ENCODE measurements at regions not wholly inside any gene's neighbourhood (a gene's known extent, or its start where the extent isn't known, plus 50 kb on each side); places are given as distances from the start of the nearest gene placed in this dataset.

- DNase-seq = no peak
Measured at GRCh38 chr7:142353147-142354060, 95.5 kb upstream of the PRSS58 start.

DNA sequence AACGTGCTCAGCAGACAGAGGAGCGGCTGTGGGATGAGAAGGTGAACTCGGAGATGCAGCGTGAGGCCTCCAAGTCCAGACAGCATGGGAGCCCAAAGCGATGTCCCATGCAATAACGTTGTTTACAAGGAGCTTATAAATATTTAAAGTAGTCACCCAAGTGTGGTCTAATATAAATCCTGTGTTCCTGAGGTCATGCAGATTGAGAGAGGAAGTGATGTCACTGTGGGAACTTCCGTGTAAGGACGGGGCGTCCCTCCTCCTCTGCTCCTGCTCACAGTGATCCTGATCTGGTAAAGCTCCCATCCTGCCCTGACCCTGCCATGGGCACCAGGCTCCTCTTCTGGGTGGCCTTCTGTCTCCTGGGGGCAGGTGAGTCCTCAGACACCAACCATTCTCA is 94.7 kb upstream of the PRSS58 start:
- DNase-seq = no peak

DNA sequence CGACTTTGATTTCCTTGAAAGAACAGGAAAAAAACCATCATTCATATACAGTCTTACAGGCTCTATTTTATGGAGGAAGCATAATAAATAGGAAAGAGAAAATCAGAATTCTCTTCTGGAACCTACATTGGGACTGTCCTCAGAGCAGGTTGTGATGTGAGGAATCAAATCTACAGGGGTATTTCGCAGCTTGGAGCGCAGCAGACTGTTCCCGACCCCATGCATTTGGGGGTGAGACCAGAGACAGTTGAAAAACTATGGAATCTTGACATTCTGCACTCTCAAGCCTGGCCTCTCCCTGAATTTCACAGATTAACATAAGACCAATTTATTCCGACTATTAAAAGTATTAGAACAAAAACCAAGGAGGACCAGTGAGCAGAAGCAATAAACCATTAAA is 93.3 kb upstream of the PRSS58 start:
- no peak for DNase-seq

GRCh38 chr7:142349670-142350405 is 92.0 kb upstream of the PRSS58 start:
- no peak for DNase-seq

DNA sequence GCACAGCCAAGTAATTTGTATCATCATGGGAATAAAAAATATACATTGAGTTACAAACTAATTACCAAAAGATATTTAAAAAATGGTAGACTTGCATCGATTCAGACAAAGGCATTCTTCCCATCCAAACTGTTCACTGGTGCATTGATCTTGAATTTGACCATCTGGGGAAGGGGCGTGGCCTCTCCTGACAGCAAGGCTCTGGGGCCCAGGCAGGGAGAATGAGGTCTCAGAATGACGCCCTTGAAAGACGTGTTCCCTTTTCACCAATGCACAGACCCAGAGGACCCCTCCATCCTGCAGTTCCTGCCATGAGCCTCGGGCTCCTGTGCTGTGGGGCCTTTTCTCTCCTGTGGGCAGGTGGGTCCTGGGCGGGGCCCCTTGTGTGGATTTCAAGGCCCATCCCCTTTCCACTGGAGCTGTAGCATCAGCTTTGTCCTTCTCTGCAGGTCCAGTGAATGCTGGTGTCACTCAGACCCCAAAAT is 91.1 kb upstream of the PRSS58 start:
- no peak for DNase-seq

GRCh38 chr7:142348100-142348499 is 90.2 kb upstream of the PRSS58 start:
- no peak for DNase-seq

DNA sequence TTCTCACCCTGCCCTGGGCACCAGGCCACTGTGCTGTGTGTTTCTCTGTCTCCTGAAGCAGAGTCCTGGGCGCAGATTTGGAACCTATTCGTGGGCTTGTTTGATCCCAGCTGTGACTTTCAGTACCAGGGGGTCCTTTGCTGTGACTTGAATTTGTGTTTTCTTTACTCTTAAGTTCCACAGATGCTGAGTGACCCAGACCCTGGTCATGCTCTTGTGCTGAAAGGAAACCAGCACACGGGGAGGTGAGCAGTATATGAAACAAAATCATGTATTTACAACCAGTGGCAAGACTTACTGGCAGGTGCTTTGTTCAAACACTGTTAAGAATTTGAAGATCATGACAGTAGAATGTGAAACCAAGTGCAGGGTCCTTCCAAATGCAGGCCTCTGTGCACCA is 89.2 kb upstream of the PRSS58 start:
- no peak for DNase-seq

DNA sequence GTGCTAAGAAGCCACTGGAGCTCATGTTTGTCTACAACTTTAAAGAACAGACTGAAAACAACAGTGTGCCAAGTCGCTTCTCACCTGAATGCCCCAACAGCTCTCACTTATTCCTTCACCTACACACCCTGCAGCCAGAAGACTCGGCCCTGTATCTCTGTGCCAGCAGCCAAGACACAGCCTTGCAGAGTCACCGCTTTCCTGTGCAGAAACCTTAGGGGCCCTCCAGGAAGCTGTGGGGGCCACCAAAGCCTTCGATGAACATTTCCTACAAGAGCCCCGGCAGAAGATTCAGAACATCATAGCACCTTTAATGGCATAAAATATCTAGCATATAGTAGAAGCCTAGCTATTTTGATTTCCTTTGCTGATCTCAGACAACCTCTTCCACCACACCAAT is 88.0 kb upstream of the PRSS58 start:
- DNase-seq = no peak

- no peak for DNase-seq
Measured at GRCh38 chr7:142338633-142339501, 81.0 kb upstream of the PRSS58 start.

DNA sequence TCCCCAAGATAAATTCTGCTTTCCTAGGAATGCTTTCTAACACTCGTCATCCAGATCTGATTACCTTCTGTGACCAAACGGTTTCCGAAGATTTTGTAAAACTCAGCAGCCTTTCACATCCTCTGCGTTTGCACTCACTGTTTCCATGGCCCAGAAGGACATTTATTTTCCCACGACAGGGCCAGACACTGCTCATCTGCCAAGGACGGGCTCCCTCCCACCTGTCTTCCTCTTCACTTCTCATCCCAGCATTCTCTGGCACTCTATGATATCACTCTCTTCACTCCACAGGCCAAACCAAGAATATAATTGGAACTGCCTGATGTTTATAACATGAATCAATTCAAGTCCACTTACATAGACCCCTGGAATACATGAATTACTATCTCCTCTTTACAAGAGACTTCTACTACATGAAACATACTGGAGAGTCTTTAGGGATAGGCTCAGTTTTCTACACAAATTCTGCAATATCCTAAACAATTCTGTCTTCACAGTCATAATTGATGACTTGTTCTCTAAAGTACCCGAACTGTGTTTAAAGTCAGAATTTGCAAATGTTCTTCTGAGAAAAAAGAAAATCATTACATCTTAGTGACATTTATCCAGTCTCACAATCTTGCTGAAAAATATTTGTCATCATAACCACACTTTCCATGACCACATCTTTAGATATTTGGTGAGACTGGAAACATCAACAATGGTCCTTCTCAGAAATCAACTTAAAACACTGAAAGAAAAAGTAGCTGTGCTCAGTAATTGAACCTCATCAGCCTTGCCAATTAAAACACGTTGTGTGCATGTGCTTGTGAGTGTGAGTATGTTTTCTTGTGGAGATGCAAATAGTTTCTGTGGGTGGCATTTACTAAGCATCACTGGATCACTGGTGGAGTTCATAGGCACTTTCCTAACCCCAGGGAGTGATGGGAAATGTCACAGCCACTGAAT is 79.5 kb upstream of the PRSS58 start:
- no peak for DNase-seq

DNA sequence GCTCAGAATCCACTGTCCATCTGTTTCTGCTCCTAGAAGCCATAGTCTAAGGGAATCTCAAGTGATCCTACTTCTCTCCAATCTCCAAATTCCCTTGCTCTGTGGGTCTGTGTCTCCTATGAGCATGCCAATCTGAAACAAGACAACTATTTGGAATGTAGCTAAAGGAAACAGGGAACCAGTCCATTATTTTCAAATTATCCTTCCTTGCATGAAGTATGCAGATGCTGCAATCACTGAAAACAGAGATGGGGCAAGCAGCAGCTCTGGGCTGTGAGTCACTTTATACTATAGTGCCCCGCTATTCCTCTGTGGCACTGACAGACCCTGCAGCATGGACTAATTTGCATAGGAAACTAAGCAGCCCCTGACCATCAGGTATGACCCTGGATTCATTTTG is 76.9 kb upstream of the PRSS58 start:
- DNase-seq = no peak

- DNase-seq = no peak
Measured at GRCh38 chr7:142334236-142334635, 76.4 kb upstream of the PRSS58 start.

DNA sequence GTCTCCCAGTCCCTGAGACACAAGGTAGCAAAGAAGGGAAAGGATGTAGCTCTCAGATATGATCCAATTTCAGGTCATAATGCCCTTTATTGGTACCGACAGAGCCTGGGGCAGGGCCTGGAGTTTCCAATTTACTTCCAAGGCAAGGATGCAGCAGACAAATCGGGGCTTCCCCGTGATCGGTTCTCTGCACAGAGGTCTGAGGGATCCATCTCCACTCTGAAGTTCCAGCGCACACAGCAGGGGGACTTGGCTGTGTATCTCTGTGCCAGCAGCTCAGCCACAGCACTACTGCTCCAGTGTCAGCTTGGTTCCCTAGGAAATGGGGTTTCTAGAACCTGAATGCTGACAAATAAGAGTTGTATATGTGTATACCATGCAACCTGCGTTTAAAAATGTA is 74.6 kb upstream of the PRSS58 start:
- DNase-seq = no peak

- no peak for DNase-seq
Measured at GRCh38 chr7:142331941-142332340, 74.1 kb upstream of the PRSS58 start.

DNA sequence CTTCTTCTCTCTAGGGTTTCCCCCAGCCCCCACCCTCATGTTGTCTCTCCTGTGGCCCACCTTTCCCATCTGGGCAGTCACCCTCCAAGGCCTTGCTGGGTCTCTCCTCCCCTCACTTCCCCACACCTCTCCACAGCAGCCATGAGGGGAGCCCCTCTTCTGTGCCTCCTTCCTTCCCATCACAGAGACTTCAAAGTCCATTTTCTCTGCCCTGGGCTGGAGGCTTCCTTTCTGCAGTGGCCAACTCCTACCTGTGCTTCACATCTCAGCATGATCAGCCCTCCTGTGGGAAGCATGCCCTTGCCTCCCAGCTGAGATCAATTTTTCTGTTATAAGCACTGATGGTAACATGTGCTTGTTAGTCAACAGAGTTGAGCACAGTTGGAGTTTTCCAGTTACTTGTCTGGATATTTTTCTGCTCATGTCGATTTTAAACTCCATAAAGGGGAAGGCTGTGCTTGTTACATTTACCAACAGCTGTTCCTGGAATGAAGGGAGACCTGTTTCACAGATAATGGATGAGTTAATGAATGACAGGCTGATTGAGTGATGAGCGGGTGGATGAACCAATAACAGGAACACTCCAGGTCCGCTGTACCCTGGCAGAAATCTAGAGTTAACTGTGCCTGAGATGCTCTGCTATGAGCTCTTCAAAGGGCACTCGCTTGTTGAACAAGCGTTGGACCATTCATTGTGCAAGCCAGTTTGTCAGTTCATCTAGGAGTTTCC is 71.4 kb upstream of the PRSS58 start:
- DNase-seq = no peak

DNA sequence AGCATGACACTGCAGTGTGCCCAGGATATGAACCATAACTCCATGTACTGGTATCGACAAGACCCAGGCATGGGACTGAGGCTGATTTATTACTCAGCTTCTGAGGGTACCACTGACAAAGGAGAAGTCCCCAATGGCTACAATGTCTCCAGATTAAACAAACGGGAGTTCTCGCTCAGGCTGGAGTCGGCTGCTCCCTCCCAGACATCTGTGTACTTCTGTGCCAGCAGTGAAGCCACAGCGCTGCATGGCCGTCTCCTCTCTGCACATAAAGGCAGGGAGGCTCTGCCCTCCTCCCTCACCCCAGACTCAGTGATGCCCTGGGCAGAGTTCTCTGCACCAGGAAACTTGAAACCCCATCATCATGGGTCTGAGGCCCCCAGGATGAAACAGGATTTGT is 70.7 kb upstream of the PRSS58 start:
- DNase-seq = no peak

DNA sequence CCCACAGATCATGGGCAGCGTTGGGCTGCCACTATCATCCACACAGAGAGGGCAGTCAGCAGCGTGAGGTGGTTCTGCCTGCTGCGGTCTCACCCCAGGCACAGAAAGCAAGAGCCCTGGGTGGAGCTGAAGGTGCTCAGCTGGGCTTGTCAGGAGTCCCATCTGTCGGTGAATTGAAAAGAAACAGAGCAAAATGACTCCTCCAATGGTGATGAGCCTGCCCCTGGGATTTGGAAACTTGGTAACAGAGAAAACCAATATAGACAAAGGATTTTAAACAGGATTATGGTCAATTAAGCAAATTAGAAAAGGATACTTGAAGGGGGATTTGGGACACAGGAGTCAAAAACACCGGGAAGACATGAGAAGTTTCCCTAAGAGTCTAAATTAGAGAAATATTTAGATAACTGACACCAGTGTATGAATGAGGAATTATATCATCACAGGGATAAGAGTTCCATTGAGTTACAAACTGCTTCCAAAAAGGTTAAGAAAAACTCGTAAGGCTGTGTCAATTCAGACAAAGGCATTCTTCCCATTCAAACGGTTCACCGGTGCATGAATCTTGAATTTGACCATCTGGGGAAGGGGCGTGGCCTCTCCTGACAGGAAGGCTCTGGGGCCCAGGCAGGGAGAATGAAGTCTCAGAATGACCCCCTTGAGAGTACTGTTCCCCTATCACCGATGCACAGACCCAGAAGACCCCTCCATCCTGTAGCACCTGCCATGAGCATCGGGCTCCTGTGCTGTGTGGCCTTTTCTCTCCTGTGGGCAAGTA is 70.0 kb upstream of the PRSS58 start:
- no peak for DNase-seq

GRCh38 chr7:142323706-142324105 is 65.8 kb upstream of the PRSS58 start:
- peak; percentile 11 for DNase-seq

GRCh38 chr7:142321391-142321790 is 63.5 kb upstream of the PRSS58 start:
- DNase-seq = no peak

GRCh38 chr7:142320883-142321282 is 63.0 kb upstream of the PRSS58 start:
- DNase-seq = no peak
